GM18499 (cell line): ENCODE measurements at regions not wholly inside any gene's neighbourhood (a gene's known extent, or its start where the extent isn't known, plus 50 kb on each side); places are given as distances from the start of the nearest gene placed in this dataset.

ENCODE experiments used
- ATAC-seq: cut with Tn5 transposase; IDR thresholded peaks from one replicate; pipeline ENCODE4 v1.9.1; 2021; ENCODE audit warnings: moderate number of reproducible peaks; ENCODE audit not compliant: insufficient read depth, unreplicated experiment

GRCh38 chr14:44791730-44792129 is 170.0 kb downstream of the KLHL28 start:
- ATAC-seq = no peak

GRCh38 chr14:44788612-44789011 is 173.1 kb downstream of the KLHL28 start:
- ATAC-seq = no peak

GRCh38 chr14:44785096-44785495 is 176.7 kb downstream of the KLHL28 start:
- no peak for ATAC-seq

GRCh38 chr14:44783901-44784300 is 177.8 kb downstream of the KLHL28 start:
- ATAC-seq = no peak

- no peak for ATAC-seq
Observed at GRCh38 chr14:44782775-44783238, 178.9 kb downstream of the KLHL28 start.

- ATAC-seq = no peak
Observed at GRCh38 chr14:44780989-44781388, 180.8 kb downstream of the KLHL28 start.

- ATAC-seq = no peak
Observed at GRCh38 chr14:44778604-44779003, 183.1 kb downstream of the KLHL28 start.

GRCh38 chr14:44777584-44777983 is 184.2 kb downstream of the KLHL28 start:
- ATAC-seq = no peak

GRCh38 chr14:44775248-44775647 is 186.5 kb downstream of the KLHL28 start:
- no peak for ATAC-seq

- ATAC-seq = no peak
Observed at GRCh38 chr14:44774396-44774795, 187.4 kb downstream of the KLHL28 start.

- no peak for ATAC-seq
Observed at GRCh38 chr14:44771496-44771895, 190.3 kb downstream of the KLHL28 start.

- no peak for ATAC-seq
Observed at GRCh38 chr14:44770201-44770600, 191.5 kb downstream of the KLHL28 start.

GRCh38 chr14:44768935-44769334 is 192.8 kb downstream of the KLHL28 start:
- ATAC-seq = no peak

- no peak for ATAC-seq
Observed at GRCh38 chr14:44767646-44768173, 194.0 kb downstream of the KLHL28 start.

- no peak for ATAC-seq
Observed at GRCh38 chr14:44766285-44766684, 195.5 kb downstream of the KLHL28 start.

GRCh38 chr14:44763356-44763755 is 198.4 kb downstream of the KLHL28 start:
- ATAC-seq = no peak

- no peak for ATAC-seq
Observed at GRCh38 chr14:44759277-44759676, 202.5 kb downstream of the KLHL28 start.

- no peak for ATAC-seq
Observed at GRCh38 chr14:44756554-44756953, 205.2 kb downstream of the KLHL28 start.

GRCh38 chr14:44745371-44745770 is 216.4 kb downstream of the KLHL28 start:
- ATAC-seq = no peak

- ATAC-seq = no peak
Observed at GRCh38 chr14:44742202-44742601, 219.5 kb downstream of the KLHL28 start.

- ATAC-seq = no peak
Observed at GRCh38 chr14:44741431-44741830, 220.3 kb downstream of the KLHL28 start.

- ATAC-seq = no peak
Observed at GRCh38 chr14:44736326-44736725, 225.4 kb downstream of the KLHL28 start.

- ATAC-seq = no peak
Observed at GRCh38 chr14:44732144-44732543, 225.1 kb upstream of the FSCB start.
